ENCODE measurements at regions not wholly inside any gene's neighbourhood (a gene's known extent, or its start where the extent isn't known, plus 50 kb on each side); places are given as distances from the start of the nearest gene placed in this dataset.
A peak's percentile ranks its signal among the peaks of the same experiment; 100 is the strongest.

- Histone ChIP-seq H3K27ac (no peak overlapping the region), H3K36me3 (no peaks in the 10 kb centered on the region), H3K4me3 (no peak overlapping the region), H3K9me3 (no peaks in the 10 kb centered on the region), H3K27me3 (replicated peaks; ENCODE audit: insufficient read depth) (no peaks in the 10 kb centered on the region), H3K4me1 (ENCODE audit: control insufficient read depth in 1 of 2, low read depth in 2 of 2) (no peaks in the 10 kb centered on the region)
- no peak for DNase-seq (ENCODE audit: low spot score)
- no peak for ATAC-seq (ENCODE audit: insufficient number of reproducible peaks, low FRiP score, low read depth)
- TF ChIP-seq CTCF (IDR thresholded peaks at IDR 0.05), result no peak
Observed at GRCh38 chr7:39890411-39890810, 59.6 kb upstream of the CDK13 start.

DNA sequence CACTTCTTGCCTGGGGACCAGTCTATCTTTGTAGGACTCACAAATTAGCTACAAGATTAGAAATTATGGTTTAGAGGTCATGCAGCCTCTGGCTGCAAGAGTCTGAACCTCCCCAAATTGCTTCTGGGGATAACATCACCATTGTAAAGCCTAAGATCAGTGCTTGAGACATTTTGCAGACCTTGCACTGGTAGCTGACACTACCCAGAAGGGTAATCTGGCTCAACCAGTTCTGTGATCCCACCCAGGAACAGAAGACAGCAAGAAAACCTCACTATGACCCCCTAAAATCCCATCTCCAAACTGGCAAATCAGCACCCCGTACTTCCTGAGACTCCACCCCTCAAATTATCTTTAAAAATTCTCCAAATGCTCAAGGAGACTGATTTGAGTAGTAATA, 58.2 kb upstream of the CDK13 start:
- Histone ChIP-seq H3K27me3 (replicated peaks; ENCODE audit: insufficient read depth) (no peaks in the 10 kb centered on the region), H3K36me3 (no peaks in the 10 kb centered on the region), H3K27ac (no peak overlapping the region), H3K9me3 (no peaks in the 10 kb centered on the region), H3K4me3 (no peak overlapping the region), H3K4me1 (ENCODE audit: control insufficient read depth in 1 of 2, low read depth in 2 of 2) (no peaks in the 10 kb centered on the region)
- no peak for DNase-seq (ENCODE audit: low spot score)
- no peak for TF ChIP-seq CTCF (IDR thresholded peaks at IDR 0.05)
- ATAC-seq (ENCODE audit: insufficient number of reproducible peaks, low FRiP score, low read depth), result no peak

- Histone ChIP-seq H3K27me3 (replicated peaks; ENCODE audit: insufficient read depth) (no peaks in the 10 kb centered on the region), H3K36me3 (no peaks in the 10 kb centered on the region), H3K27ac (no peak overlapping the region), H3K4me1 (ENCODE audit: control insufficient read depth in 1 of 2, low read depth in 2 of 2) (no peaks in the 10 kb centered on the region), H3K4me3 (no peak overlapping the region), H3K9me3 (no peaks in the 10 kb centered on the region)
- DNase-seq (ENCODE audit: low spot score), result no peak
- TF ChIP-seq CTCF (IDR thresholded peaks at IDR 0.05), result no peak
- ATAC-seq (ENCODE audit: insufficient number of reproducible peaks, low FRiP score, low read depth), result no peak
Observed at GRCh38 chr7:39892361-39892760, 57.7 kb upstream of the CDK13 start.

GRCh38 chr7:39894904-39895303, 55.2 kb upstream of the CDK13 start:
- H3K4me3 ChIP-seq, result no peak overlapping the region
- H3K4me1 ChIP-seq (ENCODE audit: control insufficient read depth in 1 of 2, low read depth in 2 of 2), result no peaks in the 10 kb centered on the region
- H3K27me3 ChIP-seq (replicated peaks; ENCODE audit: insufficient read depth), result no peaks in the 10 kb centered on the region
- ATAC-seq (ENCODE audit: insufficient number of reproducible peaks, low FRiP score, low read depth) (no peak), DNase-seq (ENCODE audit: low spot score) (no peak)
- no peak overlapping the region for H3K27ac ChIP-seq
- no peaks in the 10 kb centered on the region for H3K9me3 ChIP-seq
- no peak for TF ChIP-seq CTCF (IDR thresholded peaks at IDR 0.05)
- H3K36me3 ChIP-seq, result no peaks in the 10 kb centered on the region

- ATAC-seq (ENCODE audit: insufficient number of reproducible peaks, low FRiP score, low read depth) (no peak), DNase-seq (ENCODE audit: low spot score) (no peak)
- Histone ChIP-seq H3K36me3 (no peaks in the 10 kb centered on the region), H3K4me1 (ENCODE audit: control insufficient read depth in 1 of 2, low read depth in 2 of 2) (no peaks in the 10 kb centered on the region), H3K27me3 (replicated peaks; ENCODE audit: insufficient read depth) (no peaks in the 10 kb centered on the region), H3K4me3 (peak overlapping the region; percentile 53), H3K9me3 (no peaks in the 10 kb centered on the region), H3K27ac (no peak overlapping the region)
- TF ChIP-seq CTCF (IDR thresholded peaks at IDR 0.05), result no peak
Observed at GRCh38 chr7:39896840-39897239, 53.2 kb upstream of the CDK13 start.
